ENCODE measurements at regions not wholly inside any gene's neighbourhood (a gene's known extent, or its start where the extent isn't known, plus 50 kb on each side); places are given as distances from the start of the nearest gene placed in this dataset.

GRCh38 chr20:39795401-39796272 is 833.5 kb downstream of the DHX35 start:
- TF ChIP-seq EZH2 (IDR thresholded peaks at IDR 0.05; ENCODE audit: insufficient read depth, poor library complexity, severe bottlenecking) (no peak), EZH2phosphoT487 (IDR thresholded peaks at IDR 0.05; ENCODE audit: insufficient read depth, low read depth) (no peak)
